ENCODE measurements at regions not wholly inside any gene's neighbourhood (a gene's known extent, or its start where the extent isn't known, plus 50 kb on each side); places are given as distances from the start of the nearest gene placed in this dataset.
A peak's percentile ranks its signal among the peaks of the same experiment; 100 is the strongest.

- DNase-seq, result no peak
- H3K4me3 ChIP-seq (ENCODE audit: low read depth, low read length), result no peak overlapping the region
- TF ChIP-seq CTCF (IDR thresholded peaks at IDR 0.05; ENCODE audit: low read depth, low read length), result no peak
- no peaks in the 10 kb centered on the region for H3K36me3 ChIP-seq
- H3K27me3 ChIP-seq (ENCODE audit: insufficient read depth, low read depth, severe bottlenecking), result no peaks in the 10 kb centered on the region
- no peak overlapping the region for H3K27ac ChIP-seq
- no peaks in the 10 kb centered on the region for H3K9me3 ChIP-seq (ENCODE audit: severe bottlenecking)
Observed at GRCh38 chr18:72667932-72668331, 123.8 kb upstream of the CBLN2 start.

- Histone ChIP-seq H3K9me3 (ENCODE audit: severe bottlenecking) (no peaks in the 10 kb centered on the region), H3K4me3 (ENCODE audit: low read depth, low read length) (no peak overlapping the region), H3K36me3 (no peaks in the 10 kb centered on the region), H3K27ac (no peak overlapping the region), H3K27me3 (ENCODE audit: insufficient read depth, low read depth, severe bottlenecking) (no peaks in the 10 kb centered on the region)
- TF ChIP-seq CTCF (IDR thresholded peaks at IDR 0.05; ENCODE audit: low read depth, low read length), result peak; percentile 79
- peak; percentile 83 for DNase-seq
Observed at GRCh38 chr18:72652990-72653593, 109.0 kb upstream of the CBLN2 start.

GRCh38 chr18:72651033-72651432 lies 106.9 kb upstream of the CBLN2 start:
- H3K9me3 ChIP-seq (ENCODE audit: severe bottlenecking), result no peaks in the 10 kb centered on the region
- DNase-seq, result no peak
- no peak overlapping the region for H3K27ac ChIP-seq
- H3K36me3 ChIP-seq, result no peaks in the 10 kb centered on the region
- H3K4me3 ChIP-seq (ENCODE audit: low read depth, low read length), result no peak overlapping the region
- H3K27me3 ChIP-seq (ENCODE audit: insufficient read depth, low read depth, severe bottlenecking), result no peaks in the 10 kb centered on the region
- TF ChIP-seq CTCF (IDR thresholded peaks at IDR 0.05; ENCODE audit: low read depth, low read length), result peak; percentile 25; the same call in 1 of the 2 replicates

GRCh38 chr18:72648481-72648960 lies 104.4 kb upstream of the CBLN2 start:
- H3K27ac ChIP-seq, result no peak overlapping the region
- no peaks in the 10 kb centered on the region for H3K36me3 ChIP-seq
- H3K9me3 ChIP-seq (ENCODE audit: severe bottlenecking), result no peaks in the 10 kb centered on the region
- no peak overlapping the region for H3K4me3 ChIP-seq (ENCODE audit: low read depth, low read length)
- no peak for TF ChIP-seq CTCF (IDR thresholded peaks at IDR 0.05; ENCODE audit: low read depth, low read length)
- H3K27me3 ChIP-seq (ENCODE audit: insufficient read depth, low read depth, severe bottlenecking), result no peaks in the 10 kb centered on the region
- DNase-seq, result no peak

- TF ChIP-seq CTCF (IDR thresholded peaks at IDR 0.05; ENCODE audit: low read depth, low read length), result no peak
- no peaks in the 10 kb centered on the region for H3K9me3 ChIP-seq (ENCODE audit: severe bottlenecking)
- H3K27me3 ChIP-seq (ENCODE audit: insufficient read depth, low read depth, severe bottlenecking), result no peaks in the 10 kb centered on the region
Observed at GRCh38 chr18:72648079-72648478, 103.9 kb upstream of the CBLN2 start.

GRCh38 chr18:72640557-72640956 lies 96.4 kb upstream of the CBLN2 start:
- no peak for TF ChIP-seq CTCF (IDR thresholded peaks at IDR 0.05; ENCODE audit: low read depth, low read length)
- DNase-seq, result no peak
- no peaks in the 10 kb centered on the region for H3K9me3 ChIP-seq (ENCODE audit: severe bottlenecking)
- no peaks in the 10 kb centered on the region for H3K27me3 ChIP-seq (ENCODE audit: insufficient read depth, low read depth, severe bottlenecking)
- H3K27ac ChIP-seq, result no peak overlapping the region
- no peaks in the 10 kb centered on the region for H3K36me3 ChIP-seq
- H3K4me3 ChIP-seq (ENCODE audit: low read depth, low read length), result no peak overlapping the region

More at GRCh38 chr18:72648079-72648478, 103.9 kb upstream of the CBLN2 start:
- Histone ChIP-seq H3K27ac (no peak overlapping the region), H3K4me3 (ENCODE audit: low read depth, low read length) (no peak overlapping the region), H3K36me3 (no peaks in the 10 kb centered on the region)
- DNase-seq, result no peak

All from WERI-Rb-1 (cell line).